Kidney (tissue), 13 donors: ENCODE measurements at regions not wholly inside any gene's neighbourhood (a gene's known extent, or its start where the extent isn't known, plus 50 kb on each side); places are given as distances from the start of the nearest gene placed in this dataset.

Experiments
- DNase-seq, 5 donors: peaks; one replicate each; pipeline ENCODE4 v3.0.0-alpha.2; 2013 to 2020
- FAIRE-seq: peaks from 2 replicates; lab custom pipeline; 2012; peaks lifted over from hg19 to GRCh38; lab: Jason Lieb, UNC
- H3K27ac ChIP-seq, 2 donors: one replicate each; pipeline ENCODE4 v1.7.0; 2013; ENCODE audit warnings: low read depth in 2 of 2, low read length in 2 of 2, inconsistent platforms in 1 of 2
- H3K27me3 ChIP-seq: one replicate; pipeline ENCODE4 v1.7.1; 2013; ENCODE audit warnings: low read length, inconsistent platforms; ENCODE audit not compliant: control insufficient read depth, insufficient read depth
- H3K36me3 ChIP-seq, 3 donors: one replicate each; pipeline versions ENCODE4 v1.7.0 to v1.7.1; 2013; ENCODE audit warnings: low read length in 3 of 3, control low read depth in 1 of 3, inconsistent platforms in 1 of 3; ENCODE audit not compliant: insufficient read depth in 3 of 3, control insufficient read depth in 2 of 3
- H3K4me1 ChIP-seq, 3 donors: one replicate each; pipeline versions ENCODE4 v1.7.0 to v1.7.1; 2013; ENCODE audit warnings: low read length in 3 of 3, inconsistent platforms in 1 of 3, low read depth in 1 of 3; ENCODE audit not compliant: control insufficient read depth in 2 of 3, insufficient read depth in 2 of 3
- H3K4me3 ChIP-seq, 3 donors: one replicate each; pipeline versions ENCODE4 v1.7.0 to v1.8.1; 2013; ENCODE audit warnings: low read length in 3 of 3, control low read depth in 1 of 3, inconsistent platforms in 1 of 3
- H3K9ac ChIP-seq, 3 donors: one replicate each; pipeline versions ENCODE4 v1.7.0 to v1.7.1; 2013; ENCODE audit warnings: low read length in 3 of 3, control low read depth in 1 of 3, inconsistent platforms in 1 of 3
- H3K9me3 ChIP-seq, 3 donors: one replicate each; pipeline versions ENCODE4 v1.7.0 to v1.7.1; 2013; ENCODE audit warnings: low read length in 3 of 3, control low read depth in 1 of 3, inconsistent platforms in 1 of 3; ENCODE audit not compliant: control insufficient read depth in 2 of 3, insufficient read depth in 1 of 3
- CTCF ChIP-seq: IDR thresholded peaks from 3 replicates; pipeline ENCODE4 v1.5.1; 2012; ENCODE audit warnings: mild to moderate bottlenecking, moderate library complexity, borderline replicate concordance; ENCODE audit not compliant: insufficient read depth; ENCODE audit errors: extremely low read depth
- intact Hi-C: fragments of 100-400 bp; cut with DNase I; formaldehyde crosslinking; loops from one replicate; pipeline ENCODE4 v1.11.1; 2022
- donor health status: control.
- donor health status: control.
- donor health status: control.
- donor health status: control.
- donor health status: control.
- donor health status: DM: yes; HTN: yes; CAD: no.
- donor health status: Normal renal cell carcinoma (clear cell type).

DNA sequence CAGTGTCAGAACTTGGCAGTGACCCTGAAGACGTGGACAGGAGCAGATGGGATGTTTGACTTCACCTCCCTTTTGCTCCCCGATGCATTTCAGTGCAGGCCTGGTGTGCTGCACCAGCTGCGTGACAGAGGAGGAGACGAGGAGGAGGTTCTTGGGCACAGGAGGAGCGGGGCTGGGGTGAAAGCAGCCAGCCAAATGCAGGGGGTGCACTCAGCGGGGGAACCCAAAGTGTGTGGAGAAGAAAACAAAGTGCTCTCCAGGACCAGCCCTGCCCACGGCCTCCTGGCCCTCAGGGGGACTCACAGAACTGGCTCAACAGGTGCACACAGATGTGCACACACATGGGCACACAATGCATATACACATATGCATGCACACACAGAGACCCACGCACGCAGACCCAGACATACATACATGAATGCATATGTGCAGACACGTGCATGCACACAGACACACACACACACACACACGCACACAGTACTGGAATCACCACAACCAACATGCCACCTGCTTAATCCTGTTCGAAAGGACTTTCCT lies 91.7 kb upstream of the SFSWAP start:
- H3K9me3 ChIP-seq = no peaks in the 10 kb centered on the region
- H3K4me1 ChIP-seq = peaks cover 0 to 2% (median 0%) of the 10 kb centered on the region in 3 donors
- no peaks in the 10 kb centered on the region for H3K36me3 ChIP-seq
- no peak overlapping the region for H3K9ac ChIP-seq
- H3K4me3 ChIP-seq = no peak overlapping the region
- intact Hi-C loops = no loop called here
- FAIRE-seq (no peak), DNase-seq (peak in 1 of 5 donors; percentile 41)
- no peaks in the 10 kb centered on the region for H3K27me3 ChIP-seq
- TF ChIP-seq CTCF = no peak
- H3K27ac ChIP-seq = no peak overlapping the region

- H3K36me3 ChIP-seq = no peaks in the 10 kb centered on the region
- no peak overlapping the region for H3K4me3 ChIP-seq
- peak in 1 of 5 donors; percentile 23 for DNase-seq
- no peaks in the 10 kb centered on the region for H3K27me3 ChIP-seq
- no peak overlapping the region for H3K27ac ChIP-seq
- TF ChIP-seq CTCF = no peak
- H3K9me3 ChIP-seq = no peaks in the 10 kb centered on the region
- intact Hi-C loops = no loop called here
- no peak overlapping the region for H3K9ac ChIP-seq
- FAIRE-seq = no peak
- H3K4me1 ChIP-seq = peaks cover 0 to 2% (median 0%) of the 10 kb centered on the region in 3 donors
These were observed 91.0 kb upstream of the SFSWAP start for GRCh38 chr12:131619736-131620506.

- TF ChIP-seq CTCF = no peak
- H3K4me3 ChIP-seq = no peak overlapping the region
- FAIRE-seq (no peak), DNase-seq (peak in 1 of 5 donors; percentile 15)
- H3K27ac ChIP-seq = no peak overlapping the region
- no peaks in the 10 kb centered on the region for H3K27me3 ChIP-seq
- intact Hi-C loops = no loop called here
- peaks cover 0 to 2% (median 0%) of the 10 kb centered on the region in 3 donors for H3K4me1 ChIP-seq
- no peak overlapping the region for H3K9ac ChIP-seq
- H3K36me3 ChIP-seq = no peaks in the 10 kb centered on the region
- no peaks in the 10 kb centered on the region for H3K9me3 ChIP-seq
These were observed 90.4 kb upstream of the SFSWAP start for GRCh38 chr12:131620520-131620919.
